IMR-90 (cell line): ENCODE measurements at regions not wholly inside any gene's neighbourhood (a gene's known extent, or its start where the extent isn't known, plus 50 kb on each side); places are given as distances from the start of the nearest gene placed in this dataset.

Experiments used
- BHLHE40 ChIP-seq: fragments of 150-350 bp; IDR thresholded peaks from 2 replicates; pipeline ENCODE4 v1.6.1; 2016; ENCODE audit warnings: mild to moderate bottlenecking, low read depth, low read length
- MXI1 ChIP-seq: IDR thresholded peaks from 2 replicates; pipeline ENCODE4 v1.6.1; 2012; ENCODE audit warnings: low read depth, mild to moderate bottlenecking, low read length, moderate library complexity, borderline replicate concordance
- POLR2A ChIP-seq: IDR thresholded peaks from 2 replicates; pipeline ENCODE4 v1.6.1; 2012; ENCODE audit warnings: mild to moderate bottlenecking, low read depth, low read length
- RAD21 ChIP-seq: IDR thresholded peaks from 2 replicates; pipeline ENCODE4 v1.6.1; 2012; ENCODE audit warnings: low read length, improper control_type of control experiment
- RCOR1 ChIP-seq: IDR thresholded peaks from 2 replicates; pipeline ENCODE4 v1.6.1; 2012; ENCODE audit warnings: mild to moderate bottlenecking, low read length, improper control_type of control experiment; ENCODE audit not compliant: insufficient replicate concordance
- SMC3 ChIP-seq: fragments of 150-350 bp; IDR thresholded peaks from 2 replicates; pipeline ENCODE4 v1.6.1; 2016; ENCODE audit warnings: low read depth, mild to moderate bottlenecking, antibody characterized with exemption, low read length, moderate library complexity
- TF ChIP-seq, protein P1 (sequence below): conservative IDR thresholded peaks from 2 replicates; pipeline ENCODE4 v1.5.1; 2012; ENCODE audit warnings: mild to moderate bottlenecking, low read depth, low read length, improper control_type of control experiment
- TF ChIP-seq, protein P2 (sequence below): fragments of 150-350 bp; IDR thresholded peaks from 2 replicates; pipeline ENCODE4 v1.6.1; 2016; ENCODE audit warnings: low read depth, mild to moderate bottlenecking, low read length, moderate library complexity, borderline replicate concordance
- TF ChIP-seq, protein P3 (sequence below): fragments of 150-350 bp; IDR thresholded peaks from 2 replicates; pipeline ENCODE4 v1.6.1; 2017; ENCODE audit warnings: mild to moderate bottlenecking, antibody characterized with exemption, low read length, low read depth

GRCh38 chr4:164068392-164068791, 573.9 kb downstream of the TMA16 start:
- TF ChIP-seq, protein P1, sequence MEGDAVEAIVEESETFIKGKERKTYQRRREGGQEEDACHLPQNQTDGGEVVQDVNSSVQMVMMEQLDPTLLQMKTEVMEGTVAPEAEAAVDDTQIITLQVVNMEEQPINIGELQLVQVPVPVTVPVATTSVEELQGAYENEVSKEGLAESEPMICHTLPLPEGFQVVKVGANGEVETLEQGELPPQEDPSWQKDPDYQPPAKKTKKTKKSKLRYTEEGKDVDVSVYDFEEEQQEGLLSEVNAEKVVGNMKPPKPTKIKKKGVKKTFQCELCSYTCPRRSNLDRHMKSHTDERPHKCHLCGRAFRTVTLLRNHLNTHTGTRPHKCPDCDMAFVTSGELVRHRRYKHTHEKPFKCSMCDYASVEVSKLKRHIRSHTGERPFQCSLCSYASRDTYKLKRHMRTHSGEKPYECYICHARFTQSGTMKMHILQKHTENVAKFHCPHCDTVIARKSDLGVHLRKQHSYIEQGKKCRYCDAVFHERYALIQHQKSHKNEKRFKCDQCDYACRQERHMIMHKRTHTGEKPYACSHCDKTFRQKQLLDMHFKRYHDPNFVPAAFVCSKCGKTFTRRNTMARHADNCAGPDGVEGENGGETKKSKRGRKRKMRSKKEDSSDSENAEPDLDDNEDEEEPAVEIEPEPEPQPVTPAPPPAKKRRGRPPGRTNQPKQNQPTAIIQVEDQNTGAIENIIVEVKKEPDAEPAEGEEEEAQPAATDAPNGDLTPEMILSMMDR, result no peak
- TF ChIP-seq MXI1, result no peak
- no peak for TF ChIP-seq POLR2A
- no peak for TF ChIP-seq SMC3
- no peak for TF ChIP-seq RCOR1
- TF ChIP-seq, protein P2, sequence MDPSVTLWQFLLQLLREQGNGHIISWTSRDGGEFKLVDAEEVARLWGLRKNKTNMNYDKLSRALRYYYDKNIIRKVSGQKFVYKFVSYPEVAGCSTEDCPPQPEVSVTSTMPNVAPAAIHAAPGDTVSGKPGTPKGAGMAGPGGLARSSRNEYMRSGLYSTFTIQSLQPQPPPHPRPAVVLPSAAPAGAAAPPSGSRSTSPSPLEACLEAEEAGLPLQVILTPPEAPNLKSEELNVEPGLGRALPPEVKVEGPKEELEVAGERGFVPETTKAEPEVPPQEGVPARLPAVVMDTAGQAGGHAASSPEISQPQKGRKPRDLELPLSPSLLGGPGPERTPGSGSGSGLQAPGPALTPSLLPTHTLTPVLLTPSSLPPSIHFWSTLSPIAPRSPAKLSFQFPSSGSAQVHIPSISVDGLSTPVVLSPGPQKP, result no peak
- TF ChIP-seq, protein P3, sequence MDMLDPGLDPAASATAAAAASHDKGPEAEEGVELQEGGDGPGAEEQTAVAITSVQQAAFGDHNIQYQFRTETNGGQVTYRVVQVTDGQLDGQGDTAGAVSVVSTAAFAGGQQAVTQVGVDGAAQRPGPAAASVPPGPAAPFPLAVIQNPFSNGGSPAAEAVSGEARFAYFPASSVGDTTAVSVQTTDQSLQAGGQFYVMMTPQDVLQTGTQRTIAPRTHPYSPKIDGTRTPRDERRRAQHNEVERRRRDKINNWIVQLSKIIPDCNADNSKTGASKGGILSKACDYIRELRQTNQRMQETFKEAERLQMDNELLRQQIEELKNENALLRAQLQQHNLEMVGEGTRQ, result no peak
- TF ChIP-seq RAD21, result no peak
- TF ChIP-seq BHLHE40, result no peak
